Astrocyte of the spinal cord (primary cell): ENCODE measurements at regions not wholly inside any gene's neighbourhood (a gene's known extent, or its start where the extent isn't known, plus 50 kb on each side); places are given as distances from the start of the nearest gene placed in this dataset.

Source experiments
- DNase-seq: peaks from one replicate; pipeline ENCODE4 v3.0.0; 2011; ENCODE audit warnings: low read depth, low spot score
- H3K4me3 ChIP-seq: 2 replicates; pipeline ENCODE4 v1.5.1; 2011; ENCODE audit warnings: low read depth, mild to moderate bottlenecking, low read length, moderate library complexity
- in situ Hi-C: cut with HindIII; loops from 2 replicates; pipeline ENCODE4 v1.10.0; 2017; ENCODE audit warnings: low sequenced_read_pairs
- TF ChIP-seq, protein P1 (sequence below): IDR thresholded peaks from 2 replicates; pipeline ENCODE4 v1.5.1; 2012; ENCODE audit warnings: low read depth, mild to moderate bottlenecking, low read length, inconsistent platforms

- in situ Hi-C loops = no loop called here
Measured at GRCh38 chr2:67825476-67825875, 237.3 kb downstream of the C1D start.

GRCh38 chr2:67828066-67828465, 234.7 kb downstream of the C1D start:
- in situ Hi-C loops = no loop called here
- DNase-seq = no peak
- no peak overlapping the region for H3K4me3 ChIP-seq

More at GRCh38 chr2:67825476-67825875, 237.3 kb downstream of the C1D start:
- no peak overlapping the region for H3K4me3 ChIP-seq
- DNase-seq = peak; percentile 56
- TF ChIP-seq, protein P1, sequence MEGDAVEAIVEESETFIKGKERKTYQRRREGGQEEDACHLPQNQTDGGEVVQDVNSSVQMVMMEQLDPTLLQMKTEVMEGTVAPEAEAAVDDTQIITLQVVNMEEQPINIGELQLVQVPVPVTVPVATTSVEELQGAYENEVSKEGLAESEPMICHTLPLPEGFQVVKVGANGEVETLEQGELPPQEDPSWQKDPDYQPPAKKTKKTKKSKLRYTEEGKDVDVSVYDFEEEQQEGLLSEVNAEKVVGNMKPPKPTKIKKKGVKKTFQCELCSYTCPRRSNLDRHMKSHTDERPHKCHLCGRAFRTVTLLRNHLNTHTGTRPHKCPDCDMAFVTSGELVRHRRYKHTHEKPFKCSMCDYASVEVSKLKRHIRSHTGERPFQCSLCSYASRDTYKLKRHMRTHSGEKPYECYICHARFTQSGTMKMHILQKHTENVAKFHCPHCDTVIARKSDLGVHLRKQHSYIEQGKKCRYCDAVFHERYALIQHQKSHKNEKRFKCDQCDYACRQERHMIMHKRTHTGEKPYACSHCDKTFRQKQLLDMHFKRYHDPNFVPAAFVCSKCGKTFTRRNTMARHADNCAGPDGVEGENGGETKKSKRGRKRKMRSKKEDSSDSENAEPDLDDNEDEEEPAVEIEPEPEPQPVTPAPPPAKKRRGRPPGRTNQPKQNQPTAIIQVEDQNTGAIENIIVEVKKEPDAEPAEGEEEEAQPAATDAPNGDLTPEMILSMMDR = no peak

GRCh38 chr2:67829470-67829869, 233.3 kb downstream of the C1D start:
- DNase-seq = no peak
- in situ Hi-C loops = no loop called here

More at GRCh38 chr2:67828066-67828465, 234.7 kb downstream of the C1D start:
- TF ChIP-seq, protein P1 = no peak

GRCh38 chr2:67833632-67834031, 229.2 kb downstream of the C1D start:
- in situ Hi-C loops = no loop called here
- TF ChIP-seq, protein P1 = no peak
- no peak overlapping the region for H3K4me3 ChIP-seq
- no peak for DNase-seq

More at GRCh38 chr2:67829470-67829869, 233.3 kb downstream of the C1D start:
- TF ChIP-seq, protein P1 = no peak
- no peak overlapping the region for H3K4me3 ChIP-seq

DNA sequence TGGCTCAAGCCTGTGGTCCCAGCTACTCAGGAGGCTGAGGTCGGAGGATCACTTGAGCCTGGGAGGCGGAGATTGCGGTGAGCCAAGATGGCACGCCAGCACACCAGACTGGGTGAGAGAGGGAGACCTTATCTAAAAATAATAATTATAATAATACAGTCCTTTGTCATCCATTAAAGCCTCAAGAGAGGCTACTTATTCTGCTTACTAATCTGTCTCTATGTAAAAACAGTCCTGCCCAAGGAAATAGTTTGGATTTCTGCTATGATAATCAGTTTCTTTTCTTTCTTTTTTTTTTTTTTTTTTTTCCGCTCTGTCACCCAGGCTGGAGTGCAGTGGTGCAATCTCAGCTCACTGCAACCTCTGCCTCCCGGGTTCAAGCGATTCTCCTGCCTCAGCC, 228.3 kb downstream of the C1D start:
- TF ChIP-seq, protein P1 = no peak
- no peak overlapping the region for H3K4me3 ChIP-seq
- DNase-seq = no peak
- in situ Hi-C loops = no loop called here

- TF ChIP-seq, protein P1 = no peak
- DNase-seq = no peak
- no peak overlapping the region for H3K4me3 ChIP-seq
- in situ Hi-C loops = no loop called here
Measured at GRCh38 chr2:67835266-67835665, 227.5 kb downstream of the C1D start.

GRCh38 chr2:67836866-67837265, 225.9 kb downstream of the C1D start:
- in situ Hi-C loops = no loop called here
- TF ChIP-seq, protein P1 = no peak

More at GRCh38 chr2:67836866-67837265, 225.9 kb downstream of the C1D start:
- H3K4me3 ChIP-seq = no peak overlapping the region
- DNase-seq = no peak
